DOHH2 (cell line): ENCODE measurements at regions not wholly inside any gene's neighbourhood (a gene's known extent, or its start where the extent isn't known, plus 50 kb on each side); places are given as distances from the start of the nearest gene placed in this dataset.

Experiments used
- H3F3A ChIP-seq: fragments of 200-600 bp; sonication (generic), shearing (Covaris generic); 2 replicates; pipeline ENCODE4 v1.6.0; 2016; ENCODE audit warnings: antibody characterized with exemption, mild to moderate bottlenecking; ENCODE audit not compliant: control insufficient read depth, insufficient read depth
- H3K27ac ChIP-seq: fragments of 200-600 bp; sonication (generic); 2 replicates; pipeline ENCODE4 v1.5.1; 2014; ENCODE audit warnings: low read depth, mild to moderate bottlenecking, low read length, moderate library complexity
- H3K27me3 ChIP-seq: fragments of 200-600 bp; sonication (generic); 2 replicates; pipeline ENCODE4 v1.6.1; 2014; ENCODE audit warnings: mild to moderate bottlenecking, low read length, mixed read lengths; ENCODE audit not compliant: control insufficient read depth
- H3K36me3 ChIP-seq: fragments of 200-600 bp; sonication (generic); 2 replicates; pipeline ENCODE4 v1.6.1; 2014; ENCODE audit warnings: mild to moderate bottlenecking, low read length, moderate library complexity, mixed read lengths; ENCODE audit not compliant: control insufficient read depth
- H3K4me1 ChIP-seq: fragments of 200-600 bp; sonication (generic); 2 replicates; pipeline ENCODE4 v1.6.1; 2014; ENCODE audit warnings: mild to moderate bottlenecking, low read length, mixed read lengths; ENCODE audit not compliant: control insufficient read depth
- H3K4me2 ChIP-seq: fragments of 200-600 bp; sonication (generic); 2 replicates; pipeline ENCODE4 v1.6.0; 2014; ENCODE audit warnings: mild to moderate bottlenecking, low read length, moderate library complexity
- H3K4me3 ChIP-seq: fragments of 200-600 bp; sonication (generic); 2 replicates; pipeline ENCODE4 v1.5.1; 2014; ENCODE audit warnings: mild to moderate bottlenecking, low read length, mixed read lengths
- H3K79me2 ChIP-seq: fragments of 200-600 bp; sonication (generic); 2 replicates; pipeline ENCODE4 v1.6.1; 2014; ENCODE audit warnings: mild to moderate bottlenecking, low read length, mixed read lengths; ENCODE audit not compliant: control insufficient read depth
- H3K9me2 ChIP-seq: fragments of 200-600 bp; sonication (generic); replicated peaks from 2 replicates; pipeline ENCODE4 v1.6.1; 2014; ENCODE audit warnings: mild to moderate bottlenecking, low read length, mixed read lengths; ENCODE audit not compliant: control insufficient read depth
- H3K9me3 ChIP-seq: fragments of 200-600 bp; sonication (generic); 2 replicates; pipeline ENCODE4 v1.6.1; 2014; ENCODE audit warnings: antibody characterized with exemption, low read length, mixed read lengths; ENCODE audit not compliant: control insufficient read depth, insufficient read depth
- H4K20me1 ChIP-seq: fragments of 200-600 bp; sonication (generic); 2 replicates; pipeline ENCODE4 v1.6.0; 2014; ENCODE audit warnings: low read depth, mild to moderate bottlenecking, antibody characterized with exemption, low read length, moderate library complexity; ENCODE audit not compliant: control insufficient read depth, insufficient read depth
- CTCF ChIP-seq: fragments of 200-600 bp; sonication (generic); IDR thresholded peaks from one replicate; pipeline ENCODE4 v1.5.1; 2014; ENCODE audit warnings: antibody characterized with exemption, mild to moderate bottlenecking, low read depth, low read length; ENCODE audit not compliant: poor library complexity, severe bottlenecking
- EZH2phosphoT487 ChIP-seq: fragments of 200-600 bp; sonication (generic); IDR thresholded peaks from 2 replicates; pipeline ENCODE4 v1.6.1; 2017; ENCODE audit warnings: borderline replicate concordance, mild to moderate bottlenecking, antibody characterized with exemption, low read length, moderate library complexity, mixed read lengths

GRCh38 chr20:50431066-50431450 is 79.1 kb upstream of the PTPN1 start:
- no peaks in the 10 kb centered on the region for H3F3A ChIP-seq
- no peaks in the 10 kb centered on the region for H3K79me2 ChIP-seq
- H3K4me3 ChIP-seq: no peak overlapping the region
- H4K20me1 ChIP-seq: no peaks in the 10 kb centered on the region
- H3K27ac ChIP-seq: no peak overlapping the region
- no peaks in the 10 kb centered on the region for H3K9me3 ChIP-seq
- H3K4me1 ChIP-seq: peaks cover 7% of the 10 kb centered on the region
- TF ChIP-seq EZH2phosphoT487 (no peak), CTCF (no peak)
- H3K9me2 ChIP-seq: no peaks in the 10 kb centered on the region
- H3K36me3 ChIP-seq: no peaks in the 10 kb centered on the region
- H3K27me3 ChIP-seq: no peaks in the 10 kb centered on the region; the same call in 1 of the 2 replicates
- no peak overlapping the region for H3K4me2 ChIP-seq

- H3K79me2 ChIP-seq: no peaks in the 10 kb centered on the region
- no peaks in the 10 kb centered on the region for H3K36me3 ChIP-seq
- no peak overlapping the region for H3K4me2 ChIP-seq
These were observed 77.0 kb upstream of the PTPN1 start for GRCh38 chr20:50433001-50433761.

GRCh38 chr20:50434321-50434652 is 75.9 kb upstream of the PTPN1 start:
- H3K9me2 ChIP-seq: no peaks in the 10 kb centered on the region
- no peaks in the 10 kb centered on the region for H3K79me2 ChIP-seq
- no peaks in the 10 kb centered on the region for H4K20me1 ChIP-seq
- H3K4me3 ChIP-seq: no peak overlapping the region
- peaks cover 7% of the 10 kb centered on the region for H3K4me1 ChIP-seq
- H3F3A ChIP-seq: no peaks in the 10 kb centered on the region
- TF ChIP-seq EZH2phosphoT487 (no peak), CTCF (no peak)
- H3K27ac ChIP-seq: no peak overlapping the region
- H3K27me3 ChIP-seq: peaks cover 5% of the 10 kb centered on the region
- H3K9me3 ChIP-seq: no peaks in the 10 kb centered on the region
- H3K4me2 ChIP-seq: no peak overlapping the region
- H3K36me3 ChIP-seq: no peaks in the 10 kb centered on the region

More at GRCh38 chr20:50433001-50433761, 77.0 kb upstream of the PTPN1 start:
- Histone ChIP-seq H3F3A (no peaks in the 10 kb centered on the region), H3K9me2 (no peaks in the 10 kb centered on the region), H3K9me3 (no peaks in the 10 kb centered on the region), H3K4me1 (peaks cover 7% of the 10 kb centered on the region), H3K27ac (no peak overlapping the region), H4K20me1 (no peaks in the 10 kb centered on the region), H3K4me3 (no peak overlapping the region), H3K27me3 (no peaks in the 10 kb centered on the region; the same call in 1 of the 2 replicates)
- TF ChIP-seq EZH2phosphoT487 (no peak), CTCF (no peak)
